ENCODE measurements at regions not wholly inside any gene's neighbourhood (a gene's known extent, or its start where the extent isn't known, plus 50 kb on each side); places are given as distances from the start of the nearest gene placed in this dataset.
"Not testable (repeated sequence)": the region's sequence is repeated elsewhere in the genome, so short reads cannot be mapped to it uniquely, and the experiment has no call there.

- DNase-seq = no peak
Observed at GRCh38 chr13:80840316-80840976, 499.5 kb upstream of the SPRY2 start.

- no peak for DNase-seq
Observed at GRCh38 chr13:80835902-80836301, 495.0 kb upstream of the SPRY2 start.

- no peak for DNase-seq
Observed at GRCh38 chr13:80830431-80830830, 489.5 kb upstream of the SPRY2 start.

GRCh38 chr13:80828759-80829158, 487.8 kb upstream of the SPRY2 start:
- no peak for DNase-seq

DNA sequence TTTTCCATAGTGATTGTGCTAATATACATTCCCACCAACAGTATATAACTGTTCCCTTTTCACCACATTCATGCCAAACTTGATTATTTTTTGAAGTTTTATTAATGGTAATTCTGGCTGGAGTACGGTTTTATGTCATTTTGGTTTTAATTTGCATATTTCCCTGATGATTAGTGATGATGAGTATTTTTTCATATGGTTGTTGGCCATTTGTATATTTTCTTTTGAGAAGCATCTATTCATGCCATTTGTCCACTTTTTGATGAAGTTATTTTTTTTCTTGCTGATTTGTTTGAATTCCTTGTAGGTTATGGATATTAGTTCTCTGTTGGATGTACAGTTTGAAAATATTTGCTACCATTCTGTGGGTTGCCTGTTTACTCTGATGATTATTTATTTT, 484.4 kb upstream of the SPRY2 start:
- DNase-seq = no peak

DNA sequence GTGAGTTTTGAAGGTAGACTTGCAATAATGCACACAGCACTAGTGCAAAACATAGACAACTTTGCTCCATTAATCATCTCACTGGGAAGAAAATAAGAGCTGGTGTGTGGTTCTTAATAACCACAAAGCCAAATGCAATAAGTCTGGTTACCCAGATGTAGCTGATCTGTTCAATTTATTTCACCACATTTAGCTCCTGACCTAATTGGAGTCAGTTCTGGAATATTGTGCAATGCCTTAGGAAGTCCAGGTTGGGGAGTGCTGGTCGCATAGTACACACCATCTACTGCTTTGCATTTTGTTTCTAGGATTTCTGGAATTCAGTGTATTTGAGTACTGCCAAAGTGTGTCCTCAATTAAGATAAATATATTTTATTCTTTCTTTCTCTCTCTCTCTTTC, 483.3 kb upstream of the SPRY2 start:
- no peak for DNase-seq

GRCh38 chr13:80823472-80823871, 482.5 kb upstream of the SPRY2 start:
- DNase-seq = no peak

GRCh38 chr13:80821466-80821865, 480.5 kb upstream of the SPRY2 start:
- DNase-seq = no peak

GRCh38 chr13:80817979-80818378, 477.1 kb upstream of the SPRY2 start:
- no peak for DNase-seq

DNA sequence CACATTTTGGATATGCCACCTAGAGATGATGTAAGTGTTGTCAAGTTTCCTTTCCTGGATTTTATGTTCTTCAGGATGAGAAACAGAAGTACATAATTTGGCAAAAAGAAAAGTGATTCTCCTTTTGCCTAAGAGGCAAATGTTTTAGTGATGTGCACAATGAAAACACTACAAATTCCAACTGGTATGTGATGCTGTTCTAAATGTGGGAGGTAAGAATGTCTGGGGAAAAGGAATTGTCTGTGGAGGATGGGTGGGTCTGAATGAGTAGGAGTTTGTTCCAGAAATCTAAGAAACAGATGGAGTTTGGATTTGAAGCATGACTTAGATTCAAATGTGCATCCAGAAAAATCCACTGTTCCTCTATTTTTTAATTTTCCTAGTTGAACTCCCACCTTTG, 473.6 kb upstream of the SPRY2 start:
- no peak for DNase-seq

GRCh38 chr13:80810294-80810693, 469.4 kb upstream of the SPRY2 start:
- DNase-seq = not testable (repeated sequence)

DNA sequence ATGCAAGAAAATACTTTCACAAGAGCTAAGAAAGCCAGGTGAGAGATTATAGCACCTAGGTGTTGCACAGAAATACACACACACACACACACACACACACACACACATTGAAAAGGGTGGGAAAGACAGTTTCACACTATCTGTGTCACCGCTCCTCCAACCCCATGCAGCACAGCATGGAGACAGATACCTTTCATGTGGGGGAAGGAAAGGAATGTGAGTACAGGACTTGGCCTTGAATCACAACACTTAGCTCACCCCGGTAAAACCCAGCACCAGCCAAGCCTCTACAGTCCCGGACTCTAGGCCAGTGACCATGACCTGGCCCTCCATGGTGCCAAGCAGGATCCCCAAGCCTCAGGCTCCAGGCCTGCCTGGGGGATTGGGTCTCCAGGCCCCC, 462.0 kb upstream of the SPRY2 start:
- no peak for DNase-seq

DNA sequence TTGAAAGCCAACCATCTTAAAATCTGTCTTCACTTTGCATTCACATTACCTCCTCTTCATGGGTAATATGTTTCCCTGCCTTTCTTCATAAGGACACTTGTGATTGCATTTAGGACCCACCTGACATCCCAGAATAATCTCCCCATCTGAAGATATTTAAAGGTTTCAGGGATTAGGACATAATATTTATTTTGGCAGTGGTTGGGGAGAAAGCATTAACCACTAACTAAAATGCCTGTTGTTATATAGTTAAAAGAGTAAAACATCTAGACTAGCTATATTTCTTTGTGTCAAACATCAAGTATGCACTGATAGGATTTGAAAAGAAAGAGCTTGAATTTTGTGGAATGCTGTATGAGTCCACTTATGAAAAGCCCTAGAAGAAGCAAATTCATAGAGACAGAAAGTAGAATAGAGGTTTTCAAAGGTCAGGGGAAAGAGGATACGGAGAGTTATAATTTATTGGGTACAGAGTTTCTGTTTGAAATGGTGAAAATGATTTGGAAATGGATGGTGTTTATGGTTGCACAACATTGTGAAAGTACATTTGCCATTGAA, 457.7 kb upstream of the SPRY2 start:
- DNase-seq = no peak

- DNase-seq = no peak
Observed at GRCh38 chr13:80787604-80788003, 446.7 kb upstream of the SPRY2 start.

DNA sequence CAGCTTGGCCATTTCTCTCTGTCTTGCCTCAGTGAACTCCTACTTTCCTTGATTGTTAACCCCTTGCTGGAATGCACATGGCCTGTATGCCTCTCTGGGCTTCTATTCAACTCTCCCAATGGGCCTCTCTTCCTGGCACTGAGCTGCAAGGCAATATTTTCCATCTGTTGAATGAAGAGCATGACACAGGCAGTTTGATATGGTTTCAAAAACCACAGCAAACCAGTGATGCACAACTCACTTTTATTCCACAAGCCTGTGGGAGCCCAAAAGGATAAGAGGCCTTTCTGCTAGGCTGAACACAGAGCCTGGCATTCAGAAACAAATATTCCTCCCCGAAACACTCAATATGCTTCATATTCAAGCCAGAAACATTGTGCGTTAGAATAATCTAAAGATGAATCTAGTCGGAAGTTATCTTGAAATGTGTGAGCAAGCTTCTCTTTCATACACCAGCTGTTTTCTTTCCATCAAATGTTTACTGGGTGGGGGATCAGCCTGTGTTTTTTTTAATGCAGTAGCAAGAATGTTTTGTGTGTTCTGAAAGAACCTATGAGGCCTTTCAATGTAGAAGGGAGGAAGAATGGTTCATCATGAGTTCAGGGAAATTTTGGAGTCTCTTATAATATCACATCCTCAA, 443.1 kb upstream of the SPRY2 start:
- no peak for DNase-seq

GRCh38 chr13:80782441-80782840, 441.5 kb upstream of the SPRY2 start:
- peak; percentile 85 for DNase-seq

GRCh38 chr13:80778297-80778696, 437.4 kb upstream of the SPRY2 start:
- no peak for DNase-seq

DNA sequence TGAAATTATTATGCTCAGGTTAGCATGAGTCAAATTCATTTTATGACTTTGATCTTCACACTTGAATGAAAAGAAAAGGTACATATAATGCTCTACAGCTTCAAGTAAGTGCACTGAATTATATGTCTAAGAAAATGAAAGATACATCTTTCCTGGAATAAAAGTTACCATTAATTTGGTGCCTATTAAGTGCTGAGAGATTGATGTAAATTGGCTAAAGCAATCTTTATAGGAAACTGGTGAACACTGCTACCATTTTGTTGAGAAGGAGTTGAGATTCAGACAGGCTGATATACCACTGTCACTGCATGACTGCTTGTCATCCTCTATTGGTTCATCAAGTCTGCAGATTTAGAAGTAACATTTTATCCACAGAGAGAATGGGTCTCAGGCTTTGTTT, 416.8 kb upstream of the SPRY2 start:
- no peak for DNase-seq

GRCh38 chr13:80755910-80756309, 415.0 kb upstream of the SPRY2 start:
- DNase-seq = peak; percentile 93

DNA sequence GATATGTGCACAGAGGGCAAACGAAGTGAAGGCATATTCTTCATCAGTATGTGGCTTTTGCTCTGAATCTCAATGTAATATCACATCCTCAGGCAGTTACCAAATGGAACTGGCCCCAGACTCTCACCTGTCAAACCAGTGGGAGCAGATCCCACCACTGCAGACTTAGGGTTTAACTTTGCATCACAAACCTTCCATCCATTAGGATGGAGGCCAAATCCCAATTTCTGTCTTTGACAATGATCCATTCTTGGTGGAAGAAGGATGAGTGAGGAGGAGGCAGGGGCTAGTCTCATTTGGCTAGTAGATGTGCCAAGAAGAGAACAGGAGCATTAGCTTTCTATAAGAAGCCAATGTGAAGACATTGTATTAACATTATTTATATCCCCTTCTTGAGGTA, 413.5 kb upstream of the SPRY2 start:
- no peak for DNase-seq

GRCh38 chr13:80753866-80754265, 412.9 kb upstream of the SPRY2 start:
- DNase-seq = peak; percentile 22

- no peak for DNase-seq
Observed at GRCh38 chr13:80751854-80752253, 410.9 kb upstream of the SPRY2 start.

- no peak for DNase-seq
Observed at GRCh38 chr13:80744147-80744914, 403.4 kb upstream of the SPRY2 start.

DNA sequence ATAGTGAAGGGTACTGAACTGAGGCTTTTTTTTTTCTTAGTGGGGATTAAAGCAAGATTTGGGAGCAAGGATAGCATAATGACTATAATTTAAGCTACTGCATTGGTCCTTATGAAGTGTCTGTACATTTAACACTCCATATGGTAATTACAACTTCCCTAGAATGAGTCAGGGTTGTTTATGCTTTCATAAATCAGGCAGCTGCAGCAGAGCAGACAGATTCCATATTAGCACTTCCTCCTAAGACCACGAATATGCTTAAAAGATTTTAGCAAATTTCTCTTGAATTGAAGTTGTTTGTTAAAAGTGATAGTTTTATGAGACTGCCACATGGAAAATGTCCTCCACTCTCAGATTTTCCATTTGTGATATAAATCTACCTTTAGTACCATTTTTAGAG, 401.1 kb upstream of the SPRY2 start:
- DNase-seq = peak; percentile 81
